HG03108 (cell line): ENCODE measurements at regions not wholly inside any gene's neighbourhood (a gene's known extent, or its start where the extent isn't known, plus 50 kb on each side); places are given as distances from the start of the nearest gene placed in this dataset.
"Not testable (repeated sequence)": the region's sequence is repeated elsewhere in the genome, so short reads cannot be mapped to it uniquely, and the experiment has no call there.

Experiments
- ATAC-seq: cut with Tn5 transposase; IDR thresholded peaks from one replicate; pipeline ENCODE4 v1.9.1; 2021; ENCODE audit warnings: moderate library complexity; ENCODE audit not compliant: unreplicated experiment

DNA sequence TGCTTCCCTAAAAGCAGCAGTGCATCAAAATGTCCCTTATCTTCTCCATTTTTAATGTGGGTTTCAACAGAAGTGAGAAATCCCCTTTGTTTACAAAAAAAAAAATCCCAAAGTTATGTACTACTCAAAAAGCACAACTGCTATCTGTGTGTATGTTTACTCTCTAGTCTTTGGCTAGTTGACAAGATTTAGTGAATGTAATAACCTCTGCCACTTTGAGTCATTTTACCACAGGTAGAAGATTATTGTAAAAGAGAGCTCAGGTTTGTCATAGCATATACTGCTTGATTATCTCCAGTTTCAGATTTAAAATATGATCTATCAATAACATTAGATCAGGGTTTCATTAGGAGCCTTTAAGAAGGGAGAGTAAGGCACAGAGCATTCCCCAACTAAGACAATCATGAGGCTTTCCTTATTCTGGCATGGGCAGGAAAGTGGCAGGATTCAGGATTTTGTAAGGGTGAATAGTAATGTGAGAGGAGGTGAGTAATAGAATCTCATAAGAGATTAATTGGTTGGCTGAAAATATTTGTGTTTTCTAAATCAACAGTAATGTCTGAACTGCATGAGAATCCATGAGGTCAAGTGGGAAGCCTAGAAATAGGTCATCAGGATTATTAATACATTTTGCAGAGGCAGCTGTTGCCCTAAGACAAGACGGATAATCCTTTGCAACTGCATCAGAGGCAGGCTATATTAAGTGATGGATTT is 1780.3 kb upstream of the LRRTM1 start:
- ATAC-seq, result no peak

DNA sequence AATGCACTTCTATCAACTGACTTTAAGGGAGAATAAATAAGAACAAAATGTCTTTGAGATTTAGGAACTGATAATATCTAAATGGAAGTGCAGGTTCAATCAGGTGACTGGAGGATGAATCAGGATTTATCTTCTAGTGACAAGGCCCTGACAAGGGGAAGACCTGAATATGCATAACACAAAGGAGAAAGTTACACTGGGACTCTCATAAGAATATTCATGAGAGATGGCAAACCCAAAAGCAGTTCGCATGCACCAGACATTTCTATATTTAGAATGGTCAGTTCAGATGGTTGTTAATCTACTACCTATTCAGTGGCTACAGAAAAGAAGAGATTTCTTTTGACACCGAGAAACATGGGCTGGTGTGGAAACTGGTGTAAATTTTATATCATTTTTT is 1771.3 kb upstream of the LRRTM1 start:
- ATAC-seq, result no peak

DNA sequence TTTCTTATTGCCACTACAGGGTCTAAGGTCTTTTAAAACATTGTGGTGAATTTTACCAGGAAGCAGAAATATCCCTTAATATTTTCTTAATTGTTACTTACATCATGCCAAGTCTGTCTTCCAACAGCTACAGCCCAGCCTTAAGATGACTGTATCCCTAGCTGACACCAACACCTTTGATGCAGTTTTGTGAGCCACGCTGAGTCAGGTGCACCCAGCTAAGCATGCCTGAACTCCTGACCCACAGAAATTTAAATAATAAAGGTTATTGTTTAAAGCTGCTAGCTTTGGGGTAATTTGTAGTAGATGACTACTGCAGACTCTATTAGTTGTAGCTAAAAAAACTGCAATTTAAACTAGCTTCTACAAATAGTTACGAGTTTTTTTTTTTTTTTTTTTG is 1757.9 kb upstream of the LRRTM1 start:
- no peak for ATAC-seq

DNA sequence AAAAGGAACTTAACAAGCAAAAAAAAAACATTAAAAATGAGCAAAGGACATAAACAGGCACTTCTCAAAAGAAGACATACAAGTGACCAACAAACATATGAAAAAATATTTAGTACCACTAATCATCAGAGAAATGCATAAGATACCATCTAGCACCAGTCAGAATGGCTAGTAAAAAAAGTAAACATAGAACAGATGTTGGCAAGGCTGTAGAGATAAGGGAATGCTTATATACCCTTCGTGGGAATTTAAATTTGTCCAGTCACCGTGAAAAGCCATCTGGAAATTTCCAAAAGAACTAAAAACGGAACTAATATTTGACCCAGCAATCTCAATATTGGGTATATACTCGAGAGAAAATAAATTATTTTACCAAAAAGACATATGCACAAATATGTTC is 1751.3 kb upstream of the LRRTM1 start:
- ATAC-seq, result no peak

DNA sequence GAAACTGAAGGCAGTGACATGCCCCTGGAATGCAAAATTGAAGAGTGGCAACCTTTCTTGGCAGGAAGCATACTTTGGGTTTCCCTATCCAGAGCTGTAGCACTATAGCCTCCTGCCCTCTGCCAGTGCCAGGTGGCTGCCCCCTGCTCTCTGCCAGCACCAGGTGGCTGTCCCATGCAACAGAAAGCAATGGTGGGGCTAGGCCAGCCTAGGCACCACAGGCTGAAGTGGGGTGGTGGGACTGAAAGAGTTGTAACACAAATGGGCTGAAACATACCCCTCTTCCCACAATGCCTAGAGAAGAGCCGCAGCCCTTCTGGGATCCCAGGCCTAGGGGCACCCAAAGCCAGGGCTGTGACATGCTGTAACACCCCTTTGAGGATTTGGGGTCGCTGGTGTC is 1739.3 kb upstream of the LRRTM1 start:
- no peak for ATAC-seq

DNA sequence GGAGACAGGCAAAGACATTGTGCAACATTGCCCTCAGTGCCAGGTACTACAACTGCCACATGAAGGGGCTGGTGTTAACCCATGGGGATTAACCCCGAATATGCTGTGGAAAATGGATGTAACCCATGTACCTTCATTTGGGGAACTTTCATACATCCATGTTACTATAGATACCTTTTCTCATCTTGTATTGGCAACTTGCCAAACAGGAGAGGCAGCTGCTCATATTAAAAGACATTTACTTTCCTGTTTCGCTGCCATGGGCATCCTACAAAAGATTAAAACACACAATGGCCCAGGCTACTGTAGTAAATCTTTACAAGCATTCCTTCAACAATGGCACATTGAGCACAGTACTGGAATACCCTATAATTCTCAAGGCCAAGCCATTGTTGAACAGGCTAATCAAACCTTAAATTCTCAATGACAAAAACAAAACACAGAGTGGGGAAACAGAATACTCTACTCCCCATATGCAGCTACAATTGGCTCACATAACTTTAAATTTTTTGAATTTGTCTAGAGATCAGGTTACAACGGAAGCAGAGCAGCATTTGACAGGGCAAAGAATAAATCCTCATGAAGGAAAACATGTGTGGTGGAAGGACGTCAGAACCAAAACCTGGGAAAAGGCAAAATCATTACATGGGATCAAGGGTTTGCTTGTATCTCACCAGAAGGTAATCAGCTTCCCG is 1723.5 kb upstream of the LRRTM1 start:
- no peak for ATAC-seq

DNA sequence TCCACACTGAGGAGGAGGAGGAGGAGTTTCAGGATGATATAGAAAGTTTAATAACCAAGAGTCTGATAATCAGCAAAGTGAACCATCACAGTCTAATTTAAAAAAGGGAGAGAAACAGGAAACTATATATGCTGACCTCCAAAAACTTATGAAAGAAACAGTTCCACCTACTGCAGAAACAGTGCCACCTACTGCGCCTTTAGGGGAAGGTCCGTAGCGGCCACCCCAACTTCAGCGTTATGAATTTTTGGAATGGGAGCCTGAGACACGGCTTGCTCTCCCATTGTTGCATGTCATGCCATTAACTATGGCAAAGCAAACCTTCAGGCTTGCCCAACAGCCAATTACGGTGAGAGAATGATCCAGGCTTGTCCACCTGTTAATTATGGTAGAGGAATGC is 1719.2 kb upstream of the LRRTM1 start:
- ATAC-seq, result no peak

DNA sequence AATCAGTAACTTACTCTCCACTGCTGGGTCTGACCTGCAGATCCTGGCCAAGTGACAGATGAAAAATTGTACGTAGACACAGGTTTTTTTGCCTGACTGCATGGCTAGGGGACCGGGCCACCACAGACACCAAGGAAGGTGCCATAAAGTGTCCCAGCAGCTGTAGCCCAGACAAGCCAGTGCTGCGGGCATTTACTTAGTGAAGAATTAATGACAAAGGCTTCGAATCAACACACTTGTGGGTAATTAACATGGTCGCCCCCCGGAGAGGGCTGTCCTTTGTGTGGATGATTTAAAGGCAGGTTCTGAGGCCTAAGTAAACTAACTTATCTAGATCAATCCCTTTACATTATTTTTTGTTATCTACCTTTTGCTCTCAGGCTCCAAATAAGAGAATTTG is 1709.1 kb upstream of the LRRTM1 start:
- no peak for ATAC-seq

DNA sequence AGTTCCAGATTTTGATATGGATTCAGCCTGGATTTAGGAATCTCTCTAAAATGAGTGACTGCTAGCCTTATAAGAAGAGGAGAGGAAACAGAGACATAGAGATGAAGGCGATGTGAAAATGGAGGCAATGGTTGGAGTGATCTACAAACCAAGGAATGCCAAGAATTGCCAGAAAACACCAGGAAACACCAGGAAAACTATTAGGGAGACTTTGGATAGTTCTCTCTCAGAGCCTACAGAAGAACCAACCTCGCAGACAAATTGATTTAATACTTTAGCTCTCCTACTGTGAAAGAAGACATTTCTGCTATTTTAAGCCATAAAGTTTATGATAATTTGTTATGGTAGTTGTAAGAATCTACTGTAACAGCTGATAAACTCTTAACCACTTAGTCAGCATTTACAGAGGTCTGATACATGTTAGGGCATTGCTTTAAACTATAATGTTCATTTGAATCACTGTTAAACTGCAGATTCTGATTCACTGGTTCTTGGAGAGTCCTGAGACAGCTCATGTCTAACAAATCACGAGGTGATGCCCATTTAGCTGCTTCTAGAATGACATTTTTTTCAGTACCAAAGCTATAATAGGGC is 1702.6 kb upstream of the LRRTM1 start:
- ATAC-seq, result no peak

DNA sequence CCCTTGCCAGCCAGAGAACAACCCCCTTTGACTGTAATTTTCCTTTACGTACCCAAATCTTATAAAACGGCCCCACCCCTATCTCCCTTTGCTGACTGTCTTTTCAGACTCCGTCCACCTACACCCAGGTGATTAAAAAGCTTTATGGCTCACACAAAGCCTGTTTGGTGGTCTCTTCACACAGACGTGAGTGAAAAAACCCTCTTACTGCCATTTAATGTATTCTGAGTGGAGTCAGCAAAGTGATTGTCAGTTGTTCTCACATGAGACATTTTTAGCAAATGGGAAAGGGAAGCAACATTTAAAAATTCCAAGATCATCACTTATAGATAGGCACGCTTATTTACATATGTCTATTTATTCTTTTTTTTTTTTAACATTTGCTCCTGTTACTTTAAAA is 1701.3 kb upstream of the LRRTM1 start:
- ATAC-seq, result not testable (repeated sequence)

DNA sequence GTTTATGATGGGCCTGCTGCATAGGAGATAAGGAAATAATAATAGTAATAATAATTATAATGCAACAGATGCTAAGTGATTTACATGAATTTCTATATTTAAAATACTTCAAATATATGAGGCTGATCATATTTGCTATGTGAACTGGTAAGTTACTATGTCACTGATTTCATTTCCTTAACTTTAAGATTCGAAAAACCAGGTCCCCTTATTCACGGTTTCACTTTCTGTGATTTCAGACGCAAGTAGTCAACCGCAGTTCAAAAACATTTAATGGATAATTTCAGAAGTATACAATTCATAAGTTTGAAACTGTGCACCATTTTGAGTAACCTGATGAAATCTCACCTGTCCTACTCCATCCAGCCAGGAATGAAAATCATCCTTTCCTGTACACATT is 1697.1 kb upstream of the LRRTM1 start:
- ATAC-seq, result no peak

DNA sequence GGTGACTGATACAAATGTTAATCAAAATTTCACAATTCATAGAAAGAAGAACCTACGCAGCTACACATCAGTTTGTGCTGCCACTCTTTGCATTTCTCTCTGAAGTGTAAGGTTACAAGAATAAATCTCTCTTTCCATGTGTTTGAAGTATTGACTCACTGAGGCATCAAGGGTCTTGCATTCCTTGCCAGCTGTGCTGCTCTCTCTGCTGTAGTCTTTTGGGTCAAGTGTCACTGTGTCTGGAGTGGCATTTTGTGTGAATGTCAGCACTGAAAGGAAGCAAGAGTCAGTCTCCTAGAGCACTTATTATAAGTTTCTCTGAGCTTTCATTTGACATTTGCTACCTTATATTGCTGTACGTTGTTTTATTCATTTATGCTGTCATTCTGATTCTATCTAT is 1696.1 kb upstream of the LRRTM1 start:
- ATAC-seq, result no peak

DNA sequence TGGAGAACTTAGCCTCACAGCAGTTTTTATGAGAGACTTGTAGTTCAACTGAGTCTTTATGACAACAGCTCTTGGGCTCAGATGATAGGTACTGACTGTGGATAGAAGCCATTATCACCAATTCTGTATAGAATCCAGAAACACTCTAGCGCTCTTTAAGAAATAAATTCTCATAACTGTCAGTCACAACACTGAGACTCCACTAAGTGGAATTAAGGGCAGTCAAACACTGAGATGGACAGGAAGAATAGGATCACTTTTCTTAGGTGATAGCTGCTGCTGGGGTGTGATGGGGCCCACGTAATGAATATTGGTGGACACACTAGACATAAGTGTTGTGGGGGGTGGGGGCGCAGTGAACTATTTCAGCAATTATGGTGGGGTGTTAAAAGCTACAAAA is 1691.8 kb upstream of the LRRTM1 start:
- no peak for ATAC-seq

DNA sequence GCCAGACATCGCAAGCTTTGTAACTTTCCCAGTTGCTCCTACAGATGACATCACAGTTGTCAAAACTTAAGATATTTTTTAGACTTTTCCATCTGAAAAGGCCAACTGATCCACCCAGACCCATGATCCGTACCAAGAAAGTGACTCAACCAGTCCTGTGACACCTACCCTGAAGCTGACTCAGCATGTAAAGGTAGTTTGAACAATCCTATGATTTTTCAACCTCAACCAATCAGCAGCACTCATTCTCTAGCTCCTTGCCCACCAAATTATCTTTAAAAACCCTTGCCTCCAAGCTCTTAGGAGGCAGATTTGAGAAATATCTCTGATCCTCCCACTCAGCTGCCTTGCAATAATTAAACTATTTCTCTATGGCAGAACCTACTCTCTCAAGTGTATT is 1686.7 kb upstream of the LRRTM1 start:
- no peak for ATAC-seq

DNA sequence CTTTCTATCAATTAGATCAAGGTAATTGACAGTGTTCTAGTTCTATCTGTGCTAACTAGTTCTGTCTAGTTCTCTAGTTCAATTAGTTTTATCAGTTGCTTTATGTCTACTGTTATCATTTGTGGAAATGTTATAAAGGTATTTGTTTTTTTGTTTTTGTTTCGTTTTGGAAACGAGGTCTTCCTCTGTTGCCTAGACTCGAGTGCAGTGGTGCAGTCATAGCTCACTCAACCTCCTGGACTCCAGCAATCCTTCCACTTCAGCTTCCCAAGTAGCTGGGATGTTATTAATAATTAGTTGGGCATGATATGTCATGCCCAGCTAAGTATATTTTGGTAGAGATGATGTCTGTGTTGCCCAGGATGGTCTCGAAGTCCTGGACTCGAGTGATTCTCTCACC is 1682.8 kb upstream of the LRRTM1 start:
- no peak for ATAC-seq

DNA sequence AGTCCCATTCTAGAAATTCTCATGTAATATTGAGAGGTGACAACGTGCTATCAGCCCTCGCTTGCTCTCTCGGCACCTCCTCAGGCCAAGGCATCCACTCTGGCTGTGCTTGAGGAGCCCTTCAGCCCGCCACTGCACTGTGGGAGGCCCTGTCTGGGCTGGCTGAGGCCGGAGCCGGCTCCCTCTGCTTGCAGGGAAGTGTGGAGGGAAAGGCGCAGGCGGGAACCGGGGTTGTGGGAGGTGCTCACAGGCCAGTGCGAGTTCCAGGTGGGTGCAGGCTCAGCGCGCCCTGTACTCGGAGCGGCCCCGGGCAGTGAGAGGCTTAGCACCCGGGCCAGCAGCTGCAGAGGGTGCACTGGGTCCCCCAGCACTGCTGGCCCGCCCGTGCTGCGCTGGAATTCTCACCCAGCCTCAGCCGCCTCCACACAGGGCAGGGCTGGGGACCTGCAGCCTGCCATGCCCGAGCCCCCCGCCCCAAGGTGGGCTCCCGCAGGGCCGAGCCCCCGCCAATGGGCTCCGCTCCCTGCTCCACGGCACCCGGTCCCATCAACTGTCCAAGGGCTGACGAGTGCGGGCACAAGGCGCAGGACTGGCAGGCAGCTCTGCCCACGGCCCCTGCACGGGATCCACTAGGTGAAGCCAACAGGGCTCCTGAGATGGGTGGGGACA is 1680.6 kb upstream of the LRRTM1 start:
- no peak for ATAC-seq

DNA sequence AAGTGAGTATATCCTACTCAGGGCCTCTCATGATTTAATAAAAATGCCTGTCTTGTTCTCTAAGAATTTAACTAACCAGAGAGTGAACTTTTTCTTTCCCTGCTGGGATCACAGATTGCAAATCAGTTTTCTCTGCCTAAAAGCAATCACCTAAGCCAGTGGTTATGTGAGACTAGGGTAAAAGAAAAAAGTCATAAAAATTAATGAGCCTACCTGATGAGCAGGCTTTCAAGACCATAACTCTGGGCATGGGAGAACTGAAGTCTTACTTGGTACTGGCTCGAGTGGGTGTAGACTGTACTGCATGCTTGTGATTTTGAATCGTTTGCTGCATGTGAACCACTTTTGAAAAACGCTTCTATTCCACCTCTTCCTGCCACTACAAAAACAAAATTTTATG is 1677.0 kb upstream of the LRRTM1 start:
- ATAC-seq, result no peak

DNA sequence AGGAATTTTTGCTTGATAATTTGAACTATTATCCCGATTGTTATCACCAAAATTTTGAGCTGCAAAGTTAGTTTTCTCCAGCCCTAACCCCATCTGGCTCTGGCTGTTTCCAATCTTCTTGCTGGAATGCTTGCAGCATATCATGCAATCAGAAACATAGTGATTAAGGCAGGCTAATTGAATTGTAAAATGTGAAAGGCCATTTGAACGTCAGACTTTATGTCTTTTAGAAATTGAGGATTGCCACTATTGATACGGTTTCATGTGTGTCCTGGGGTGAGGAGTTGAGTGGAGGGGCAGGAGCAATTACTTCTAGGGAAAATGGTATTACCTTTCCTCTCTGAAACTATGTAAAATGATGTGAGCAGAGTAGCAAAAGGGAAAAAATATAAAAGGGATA is 1674.5 kb upstream of the LRRTM1 start:
- ATAC-seq, result no peak

DNA sequence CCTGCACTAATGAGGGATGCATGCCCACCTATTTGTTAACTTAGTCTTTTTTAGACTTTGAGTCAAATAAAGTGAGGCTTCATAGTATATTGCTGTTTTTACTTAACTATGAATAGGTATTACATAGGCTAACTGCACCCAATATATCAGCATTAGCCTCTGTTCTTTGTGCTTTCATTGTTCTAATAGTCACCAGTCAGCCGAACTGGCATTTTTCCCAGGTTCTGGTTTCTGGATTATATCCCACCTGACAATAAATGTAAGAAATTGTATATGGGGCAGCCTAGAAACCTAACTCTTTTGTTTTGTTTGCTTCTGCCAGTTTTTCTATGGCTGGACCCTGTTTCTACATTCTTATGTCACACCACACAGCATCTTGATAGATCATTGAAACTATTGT is 1672.4 kb upstream of the LRRTM1 start:
- no peak for ATAC-seq

DNA sequence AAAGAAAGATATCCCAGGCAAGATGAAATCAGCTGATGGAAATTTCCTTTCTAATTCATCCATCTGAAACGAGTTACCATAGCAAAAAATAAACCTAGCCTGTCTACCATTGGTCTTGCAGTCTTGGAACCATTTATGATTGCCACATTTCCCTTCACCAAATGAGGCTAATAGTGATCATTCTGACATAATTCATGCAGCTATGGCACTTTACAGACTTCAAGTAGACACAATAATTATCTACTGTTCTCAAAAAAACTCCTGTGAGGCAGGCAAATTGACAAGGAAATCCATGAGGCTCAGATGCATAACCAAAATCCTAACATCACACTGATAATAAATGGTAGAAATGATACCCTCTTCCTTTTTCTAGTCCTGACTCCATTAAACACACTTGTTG is 1669.7 kb upstream of the LRRTM1 start:
- ATAC-seq, result no peak

DNA sequence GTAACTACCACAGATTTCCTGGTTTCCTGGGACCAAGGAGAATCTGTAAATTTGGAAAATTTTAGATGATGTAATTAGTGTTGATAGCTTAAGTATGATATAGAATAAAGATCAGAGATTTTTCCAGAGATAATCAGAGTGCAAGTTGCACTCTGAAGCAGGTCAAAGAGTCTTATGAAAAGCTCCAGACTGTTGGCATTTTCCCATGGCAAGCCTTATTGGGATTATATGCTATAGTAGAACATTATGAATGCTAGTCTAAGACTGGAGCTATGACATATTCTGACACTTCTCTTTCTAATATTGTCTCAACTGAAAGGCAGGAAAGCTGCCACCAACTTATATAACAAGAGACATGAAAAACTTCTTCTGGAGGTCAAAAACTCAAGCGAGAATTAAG is 1638.3 kb upstream of the LRRTM1 start:
- ATAC-seq, result no peak

DNA sequence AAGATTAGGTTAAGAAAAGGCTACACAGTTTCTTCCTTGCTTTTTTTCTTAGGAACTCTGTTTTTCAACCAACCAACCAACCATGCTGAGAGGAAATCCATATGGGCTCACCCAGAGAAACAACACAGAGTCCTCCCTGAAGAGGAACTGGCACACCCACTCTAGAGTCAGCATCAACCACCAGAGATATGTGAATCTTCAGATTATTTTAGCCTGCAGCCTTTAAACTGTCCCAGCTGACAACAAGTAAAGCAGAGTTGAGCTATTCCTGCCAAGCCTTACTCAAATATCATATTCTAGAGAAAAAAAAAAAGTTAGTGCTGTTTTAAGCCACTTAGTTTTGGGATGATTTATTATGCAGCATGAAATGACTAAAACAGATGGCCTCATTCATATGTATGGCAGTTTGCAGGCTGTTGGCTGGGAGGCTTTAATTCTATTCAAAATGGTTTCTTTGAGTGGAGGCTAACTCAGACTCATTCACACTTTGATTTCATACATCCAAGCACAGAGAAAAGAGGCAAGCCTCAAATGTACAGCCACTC is 1637.7 kb upstream of the LRRTM1 start:
- ATAC-seq, result no peak
